ENCODE measurements at regions not wholly inside any gene's neighbourhood (a gene's known extent, or its start where the extent isn't known, plus 50 kb on each side); places are given as distances from the start of the nearest gene placed in this dataset.

GRCh38 chr10:84845628-84846261 is 517.4 kb downstream of the CCSER2 start:
- in situ Hi-C loops (cut with MboI; ENCODE audit: low sequenced_read_pairs), result no loop called here
- no peaks in the 10 kb centered on the region for H3K9me1 ChIP-seq (ENCODE audit: insufficient read depth, low read length)
- no peaks in the 10 kb centered on the region for H3K4me1 ChIP-seq (ENCODE audit: control insufficient read depth, insufficient read depth, low read length)
- dilution Hi-C loops (cut with HindIII; ENCODE audit: low sequenced_read_pairs, unreplicated experiment), result no loop called here
- H3K4ac ChIP-seq (ENCODE audit: low read depth, low read length), result no peak overlapping the region
- ATAC-seq (ENCODE audit: low read depth) (no peak), DNase-seq (no peak)
- H4K8ac ChIP-seq (ENCODE audit: low read depth in 2 of 2, low read length in 2 of 2), result no peak overlapping the region
- no peaks in the 10 kb centered on the region for H3K27me3 ChIP-seq (ENCODE audit: control insufficient read depth, insufficient read depth, low read length)
- no peak overlapping the region for H4K91ac ChIP-seq (ENCODE audit: insufficient read depth, low read depth, low read length)
- H3K56ac ChIP-seq (ENCODE audit: extremely low read depth, insufficient read depth, low read length), result no peak overlapping the region
- H3K79me1 ChIP-seq (ENCODE audit: low read depth in 1 of 2, low read length in 2 of 2), result no peaks in the 10 kb centered on the region
- intact Hi-C loops (cut with micrococcal nuclease), result no loop called here
- H3K4me3 ChIP-seq (ENCODE audit: insufficient read depth, low read depth, low read length), result no peak overlapping the region
- no peak overlapping the region for H3K23ac ChIP-seq (ENCODE audit: low read depth, low read length)
- no peak overlapping the region for H3K9ac ChIP-seq (ENCODE audit: low read depth, low read length)
- H4K5ac ChIP-seq (ENCODE audit: low read depth, low read length), result no peak overlapping the region
- H2BK120ac ChIP-seq (ENCODE audit: low read depth, low read length), result no peak overlapping the region
- no peak overlapping the region for H2AFZ ChIP-seq (replicated peaks; ENCODE audit: low read length, poor library complexity)
- H2AK9ac ChIP-seq (replicated peaks; ENCODE audit: low read depth, low read length, poor library complexity), result no peak overlapping the region
- H3K9me3 ChIP-seq (ENCODE audit: control insufficient read depth, insufficient read depth, low read length), result peaks cover under 1% of the 10 kb centered on the region; the same call in 1 of the 2 replicates
- no peaks in the 10 kb centered on the region for H4K20me1 ChIP-seq (ENCODE audit: insufficient read depth, low read length)
- no peak overlapping the region for H3K27ac ChIP-seq (ENCODE audit: insufficient read depth, low read length)
- no peak overlapping the region for H2BK20ac ChIP-seq (ENCODE audit: low read depth, low read length)
- H3K18ac ChIP-seq (ENCODE audit: low read depth, low read length), result no peak overlapping the region
- H3K36me3 ChIP-seq (ENCODE audit: control insufficient read depth, insufficient read depth, low read length), result no peaks in the 10 kb centered on the region
- ChIA-PET POLR2A (ENCODE audit: unreplicated experiment) (no interaction called here), CTCF (interaction anchor here (0.5 kb wide), 1 partner anchor 22 kb away, joined by 4 read pairs; no protein-coding TSS in a partner anchor)
- H3K4me2 ChIP-seq (ENCODE audit: low read depth, low read length), result no peak overlapping the region
- TF ChIP-seq FOS (IDR thresholded peaks at IDR 0.05; ENCODE audit: low read depth, low read length) (no peak), RFX5 (IDR thresholded peaks at IDR 0.05; ENCODE audit: low read depth, low read length) (no peak), MAFK (IDR thresholded peaks at IDR 0.05; ENCODE audit: low read depth, low read length) (no peak), CEBPB (IDR thresholded peaks at IDR 0.05; ENCODE audit: low read depth, low read length) (no peak), CTCF (conservative IDR thresholded peaks at IDR 0.05; ENCODE audit: low read depth, low read length) (no peak), ELK1 (IDR thresholded peaks at IDR 0.05; ENCODE audit: borderline replicate concordance, low read depth, low read length) (no peak), CHD1 (IDR thresholded peaks at IDR 0.05; ENCODE audit: low read depth, low read length) (no peak), POLR2A (IDR thresholded peaks at IDR 0.05; ENCODE audit: low read depth, low read length) (no peak), USF2 (IDR thresholded peaks at IDR 0.05; ENCODE audit: low read depth, low read length) (no peak), MXI1 (IDR thresholded peaks at IDR 0.05; ENCODE audit: borderline replicate concordance, low read depth, low read length) (no peak), MAZ (IDR thresholded peaks at IDR 0.05; ENCODE audit: borderline replicate concordance, low read depth, low read length) (no peak), NFE2L2 (IDR thresholded peaks at IDR 0.05; ENCODE audit: low read depth, low read length) (no peak), SMC3 (IDR thresholded peaks at IDR 0.05; ENCODE audit: low read depth, low read length) (no peak), BHLHE40 (IDR thresholded peaks at IDR 0.05; ENCODE audit: low read depth, low read length) (no peak), RCOR1 (IDR thresholded peaks at IDR 0.05; ENCODE audit: insufficient replicate concordance, low read length) (no peak), RAD21 (IDR thresholded peaks at IDR 0.05; ENCODE audit: low read length) (no peak)
- H2AK5ac ChIP-seq (ENCODE audit: low read depth, low read length), result no peak overlapping the region
- H2BK15ac ChIP-seq (ENCODE audit: low read depth, low read length), result no peak overlapping the region
- no TSS peak for BruUV-seq (replicated peaks)
- H3K14ac ChIP-seq (replicated peaks; ENCODE audit: low read depth, low read length), result no peak overlapping the region
- no CpG with 5 or more reads among the region's 2 CpGs for WGBS, 2 experiments (ENCODE audit: extremely low coverage in 2 of 2, insufficient read length in 1 of 2)
- H2BK5ac ChIP-seq (ENCODE audit: low read depth, low read length, poor library complexity, severe bottlenecking), result no peak overlapping the region
